Sigmoid colon (tissue), 6 donors: ENCODE measurements at regions not wholly inside any gene's neighbourhood (a gene's known extent, or its start where the extent isn't known, plus 50 kb on each side); places are given as distances from the start of the nearest gene placed in this dataset.

Experiments
- DNase-seq: peaks from one replicate; pipeline ENCODE4 v3.0.0-alpha.2; 2019
- H3K27ac ChIP-seq, 4 donors: fragments of 200-600 bp; sonication (generic); one replicate each; pipeline ENCODE4 v1.5.1; 2016 to 2019; ENCODE audit warnings: mild to moderate bottlenecking in 1 of 4
- H3K27me3 ChIP-seq, 3 donors: fragments of 200-600 bp; sonication (generic); one replicate each; pipeline ENCODE4 v1.5.1; 2019; ENCODE audit warnings: mild to moderate bottlenecking in 1 of 3
- H3K36me3 ChIP-seq, 4 donors: fragments of 200-600 bp; sonication (generic); one replicate each; pipeline ENCODE4 v1.5.1; 2016 to 2019
- H3K4me1 ChIP-seq, 4 donors: fragments of 200-600 bp; sonication (generic); one replicate each; pipeline ENCODE4 v1.5.1; 2017 to 2019
- H3K4me3 ChIP-seq, 4 donors: fragments of 200-600 bp; sonication (generic); one replicate each; pipeline ENCODE4 v1.5.1; 2017 to 2019; ENCODE audit warnings: mild to moderate bottlenecking in 2 of 4, moderate library complexity in 1 of 4
- H3K9me3 ChIP-seq, 4 donors: fragments of 200-600 bp in 3 of 4; sonication (generic) in 3 of 4; one replicate each; pipeline versions ENCODE4 v1.5.1 to v1.6.1; 2013 to 2019
- EP300 ChIP-seq, 4 donors: sonication (generic); formaldehyde crosslinking; IDR thresholded peaks; one replicate each; pipeline ENCODE4 v1.6.1; 2017; ENCODE audit warnings: antibody characterized with exemption in 4 of 4
- POLR2A ChIP-seq, 2 donors: fragments of 450-650 bp; IDR thresholded peaks; one replicate each; pipeline ENCODE4 v1.6.1; 2016; ENCODE audit warnings: antibody characterized with exemption in 2 of 2, mild to moderate bottlenecking in 2 of 2, moderate library complexity in 2 of 2
- POLR2AphosphoS5 ChIP-seq, 4 donors: sonication (generic); formaldehyde crosslinking; IDR thresholded peaks; one replicate each; pipeline ENCODE4 v1.6.1; 2017; ENCODE audit warnings: antibody characterized with exemption in 4 of 4
- WGBS, 2 donors: extraction: QIAGEN DNeasy Blood & Tissue Kit; methylation state at CpG; one replicate each; pipeline ENCODE4 v1.1.7; 2013; 5-methylcytosine and 5-hydroxymethylcytosine counted together
- intact Hi-C: fragments of 100-400 bp; cut with DNase I; formaldehyde crosslinking; loops from one replicate; pipeline ENCODE4 v1.15.1; 2023
- TF ChIP-seq, protein P1 (sequence below), 4 experiments: fragments of 450-650 bp in 3 of 4; fragments of 200-600 bp in 1 of 4; IDR thresholded peaks; one replicate each; pipeline ENCODE4 v1.5.1; 2016 to 2019; ENCODE audit warnings: antibody characterized with exemption in 4 of 4, mild to moderate bottlenecking in 3 of 4, moderate library complexity in 2 of 4
- donor health status: healthy with polysubstance abuse.
- donor health status: healthy.

DNA sequence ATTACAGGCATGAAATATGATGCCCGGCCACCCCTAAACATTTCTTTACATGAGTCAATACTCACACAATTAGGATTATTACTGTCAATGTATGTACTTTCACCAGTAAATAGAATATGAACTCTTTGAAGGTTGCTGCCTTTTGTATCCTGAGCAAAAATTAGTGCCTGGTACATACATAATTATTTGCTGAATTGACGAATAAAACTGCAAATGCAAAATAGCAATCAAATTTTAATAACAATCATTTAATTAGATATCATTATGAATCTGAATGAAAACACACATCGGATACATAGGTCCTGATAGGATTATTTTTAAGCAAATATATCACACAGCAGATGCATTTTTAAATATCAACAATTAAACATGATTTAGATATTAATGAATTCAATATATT is 253.1 kb upstream of the HSFY2 start:
- intact Hi-C loops: no loop called here
- WGBS, 2 donors: 99% methylated on average over 3 of the region's 3 CpGs
- DNase-seq: no peak
- no peaks in the 10 kb centered on the region for H3K27me3 ChIP-seq
- no peak overlapping the region for H3K4me3 ChIP-seq
- no peak overlapping the region for H3K27ac ChIP-seq
- H3K9me3 ChIP-seq: no peaks in the 10 kb centered on the region
- H3K4me1 ChIP-seq: no peaks in the 10 kb centered on the region
- TF ChIP-seq, protein P1, sequence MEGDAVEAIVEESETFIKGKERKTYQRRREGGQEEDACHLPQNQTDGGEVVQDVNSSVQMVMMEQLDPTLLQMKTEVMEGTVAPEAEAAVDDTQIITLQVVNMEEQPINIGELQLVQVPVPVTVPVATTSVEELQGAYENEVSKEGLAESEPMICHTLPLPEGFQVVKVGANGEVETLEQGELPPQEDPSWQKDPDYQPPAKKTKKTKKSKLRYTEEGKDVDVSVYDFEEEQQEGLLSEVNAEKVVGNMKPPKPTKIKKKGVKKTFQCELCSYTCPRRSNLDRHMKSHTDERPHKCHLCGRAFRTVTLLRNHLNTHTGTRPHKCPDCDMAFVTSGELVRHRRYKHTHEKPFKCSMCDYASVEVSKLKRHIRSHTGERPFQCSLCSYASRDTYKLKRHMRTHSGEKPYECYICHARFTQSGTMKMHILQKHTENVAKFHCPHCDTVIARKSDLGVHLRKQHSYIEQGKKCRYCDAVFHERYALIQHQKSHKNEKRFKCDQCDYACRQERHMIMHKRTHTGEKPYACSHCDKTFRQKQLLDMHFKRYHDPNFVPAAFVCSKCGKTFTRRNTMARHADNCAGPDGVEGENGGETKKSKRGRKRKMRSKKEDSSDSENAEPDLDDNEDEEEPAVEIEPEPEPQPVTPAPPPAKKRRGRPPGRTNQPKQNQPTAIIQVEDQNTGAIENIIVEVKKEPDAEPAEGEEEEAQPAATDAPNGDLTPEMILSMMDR (IDR thresholded peaks at IDR 0.05): no peak
- TF ChIP-seq POLR2AphosphoS5 (IDR thresholded peaks at IDR 0.05) (no peak), EP300 (IDR thresholded peaks at IDR 0.05) (no peak), POLR2A (IDR thresholded peaks at IDR 0.05) (no peak)
- H3K36me3 ChIP-seq: no peaks in the 10 kb centered on the region

DNA sequence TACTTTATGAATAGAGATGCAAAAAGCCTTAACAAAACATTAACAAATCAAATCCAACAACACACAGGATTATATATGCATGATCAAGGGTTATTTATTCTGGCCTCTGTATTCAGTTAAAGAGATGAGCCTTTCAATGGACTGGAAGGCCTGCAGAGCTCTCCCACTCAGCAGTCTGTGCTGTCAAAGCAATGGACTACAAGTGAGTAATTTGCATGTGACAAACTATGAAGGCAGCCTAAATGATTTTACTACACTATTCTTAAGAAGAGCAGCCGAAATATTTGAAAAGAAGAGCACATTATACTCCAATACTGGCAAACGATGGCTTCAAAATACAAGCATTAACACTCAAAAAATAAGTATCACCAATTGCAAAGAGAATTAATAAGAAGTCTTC is 250.4 kb upstream of the HSFY2 start:
- Histone ChIP-seq H3K36me3 (no peaks in the 10 kb centered on the region), H3K27ac (no peak overlapping the region), H3K27me3 (no peaks in the 10 kb centered on the region), H3K4me3 (no peak overlapping the region), H3K4me1 (no peaks in the 10 kb centered on the region), H3K9me3 (no peaks in the 10 kb centered on the region)
- no peak for DNase-seq
- WGBS, 2 donors: 73 to 85% methylated on average over 2 of the region's 2 CpGs
- TF ChIP-seq, protein P1 (IDR thresholded peaks at IDR 0.05): no peak
- TF ChIP-seq POLR2A (IDR thresholded peaks at IDR 0.05) (no peak), POLR2AphosphoS5 (IDR thresholded peaks at IDR 0.05) (no peak), EP300 (IDR thresholded peaks at IDR 0.05) (no peak)
- intact Hi-C loops: no loop called here

DNA sequence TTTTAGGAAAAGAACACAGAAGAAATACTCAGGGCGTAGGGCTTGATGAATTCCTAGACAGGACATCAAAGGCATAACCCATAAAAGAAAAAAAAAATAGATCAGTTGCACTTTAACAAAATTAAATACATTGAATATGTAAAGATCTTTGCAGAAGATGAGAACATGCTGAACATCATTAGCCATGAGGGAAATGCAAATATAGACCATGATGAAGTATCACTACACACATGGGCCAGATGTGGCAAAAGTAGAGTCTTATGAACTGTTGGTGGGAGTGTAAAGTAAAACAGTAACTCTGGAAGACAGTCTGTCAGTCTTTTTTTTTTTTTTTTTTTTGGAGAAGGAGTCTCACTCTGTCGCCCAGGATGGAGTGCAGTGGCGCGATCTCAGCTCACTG is 246.7 kb upstream of the HSFY2 start:
- Histone ChIP-seq H3K4me3 (no peak overlapping the region), H3K9me3 (no peaks in the 10 kb centered on the region), H3K36me3 (no peaks in the 10 kb centered on the region), H3K4me1 (no peaks in the 10 kb centered on the region), H3K27me3 (no peaks in the 10 kb centered on the region), H3K27ac (no peak overlapping the region)
- WGBS, 2 donors: 89 to 95% methylated on average over 4 of the region's 4 CpGs
- no peak for DNase-seq
- intact Hi-C loops: no loop called here
- TF ChIP-seq, protein P1 (IDR thresholded peaks at IDR 0.05): no peak
- TF ChIP-seq POLR2A (IDR thresholded peaks at IDR 0.05) (no peak), POLR2AphosphoS5 (IDR thresholded peaks at IDR 0.05) (no peak), EP300 (IDR thresholded peaks at IDR 0.05) (no peak)

DNA sequence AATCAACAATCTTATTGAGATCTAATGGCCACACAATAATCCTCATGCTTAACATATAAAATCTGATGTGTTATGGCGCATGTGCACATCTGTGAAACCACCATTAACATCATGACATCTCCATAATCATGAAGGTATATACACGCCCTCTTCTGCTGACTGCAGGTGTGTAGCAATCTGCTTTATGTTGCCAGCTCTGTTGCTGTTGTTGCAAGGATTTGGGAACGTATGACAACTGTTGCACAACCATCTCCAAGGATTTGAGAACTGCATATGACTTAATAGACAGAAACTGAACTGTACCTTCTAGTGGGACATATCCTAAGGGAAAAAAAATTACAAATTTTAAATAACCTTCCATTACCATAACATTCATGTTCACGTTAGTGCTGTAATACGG is 243.5 kb upstream of the HSFY2 start:
- H3K4me3 ChIP-seq: no peak overlapping the region
- no peaks in the 10 kb centered on the region for H3K9me3 ChIP-seq
- TF ChIP-seq POLR2AphosphoS5 (IDR thresholded peaks at IDR 0.05): no peak
- no peak for TF ChIP-seq EP300 (IDR thresholded peaks at IDR 0.05)
- TF ChIP-seq, protein P1 (IDR thresholded peaks at IDR 0.05): no peak
- no peak for TF ChIP-seq POLR2A (IDR thresholded peaks at IDR 0.05)
- intact Hi-C loops: no loop called here
- 86 to 87% methylated on average over 5 of the region's 5 CpGs for WGBS, 2 donors
- H3K4me1 ChIP-seq: no peaks in the 10 kb centered on the region
- H3K36me3 ChIP-seq: no peaks in the 10 kb centered on the region
- no peaks in the 10 kb centered on the region for H3K27me3 ChIP-seq
- DNase-seq: no peak
- H3K27ac ChIP-seq: no peak overlapping the region

DNA sequence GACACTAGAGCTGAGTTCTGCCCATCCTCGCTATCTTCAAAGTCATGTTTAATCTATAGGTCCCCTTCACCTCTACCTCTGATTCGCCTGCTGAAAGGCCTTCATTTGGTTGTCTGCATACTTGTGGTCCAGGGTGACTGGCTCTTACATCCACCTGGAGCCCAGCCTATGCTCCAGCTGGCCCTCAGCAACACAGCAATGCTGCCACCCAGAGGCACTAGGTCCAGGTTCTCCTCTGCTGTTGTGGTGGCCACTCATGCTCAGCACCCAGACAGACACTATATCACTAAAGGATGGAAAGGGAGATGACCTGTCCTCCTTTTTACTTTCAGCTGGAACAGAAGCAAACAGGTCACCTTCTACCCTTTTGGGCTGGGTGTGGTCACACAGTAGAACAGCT is 242.3 kb upstream of the HSFY2 start:
- TF ChIP-seq EP300 (IDR thresholded peaks at IDR 0.05) (no peak), POLR2AphosphoS5 (IDR thresholded peaks at IDR 0.05) (no peak), POLR2A (IDR thresholded peaks at IDR 0.05) (no peak)
- TF ChIP-seq, protein P1 (IDR thresholded peaks at IDR 0.05): no peak
- Histone ChIP-seq H3K4me3 (no peak overlapping the region), H3K9me3 (no peaks in the 10 kb centered on the region), H3K27ac (no peak overlapping the region), H3K4me1 (no peaks in the 10 kb centered on the region), H3K27me3 (no peaks in the 10 kb centered on the region), H3K36me3 (no peaks in the 10 kb centered on the region)
- 90 to 94% methylated on average over 2 of the region's 2 CpGs for WGBS, 2 donors
- intact Hi-C loops: no loop called here
- no peak for DNase-seq
